Neural progenitor cell (in vitro differentiated cells): ENCODE measurements at regions not wholly inside any gene's neighbourhood (a gene's known extent, or its start where the extent isn't known, plus 50 kb on each side); places are given as distances from the start of the nearest gene placed in this dataset.

Source experiments
- DNase-seq: peaks from one replicate; pipeline ENCODE4 v3.0.0-alpha.2; 2016; ENCODE audit warnings: low spot score
- H2AFZ ChIP-seq: fragments of 200-600 bp; sonication (generic); replicated peaks from 2 replicates; pipeline ENCODE4 v1.6.1; 2016; ENCODE audit warnings: antibody characterized with exemption
- H3F3A ChIP-seq: fragments of 200-600 bp; sonication (generic); 2 replicates; pipeline ENCODE4 v1.6.1; 2016; ENCODE audit warnings: antibody characterized with exemption, low read depth
- H3K27ac ChIP-seq: fragments of 200-600 bp; sonication (generic); 2 replicates; pipeline ENCODE4 v1.5.1; 2016; ENCODE audit warnings: mild to moderate bottlenecking
- H3K27me3 ChIP-seq: fragments of 200-600 bp; sonication (generic); 2 replicates; pipeline ENCODE4 v1.6.1; 2016; ENCODE audit warnings: mild to moderate bottlenecking, moderate library complexity
- H3K36me3 ChIP-seq: fragments of 200-600 bp; sonication (generic); 2 replicates; pipeline ENCODE4 v1.5.1; 2016
- H3K4me1 ChIP-seq: fragments of 200-600 bp; sonication (generic); 2 replicates; pipeline ENCODE4 v1.6.1; 2016; ENCODE audit warnings: mixed run types
- H3K4me2 ChIP-seq: fragments of 200-600 bp; sonication (generic); 2 replicates; pipeline ENCODE4 v1.6.1; 2016
- H3K4me3 ChIP-seq: fragments of 200-600 bp; sonication (generic); 2 replicates; pipeline ENCODE4 v1.5.1; 2016
- H3K79me2 ChIP-seq: fragments of 200-600 bp; sonication (generic); 2 replicates; pipeline ENCODE4 v1.6.1; 2016; ENCODE audit warnings: low read depth
- H3K9ac ChIP-seq: fragments of 200-600 bp; sonication (generic); 2 replicates; pipeline ENCODE4 v1.6.1; 2016
- H3K9me3 ChIP-seq: fragments of 200-600 bp; sonication (generic); 2 replicates; pipeline ENCODE4 v1.5.1; 2016; ENCODE audit warnings: low read depth
- H4K20me1 ChIP-seq: fragments of 200-600 bp; sonication (generic); 2 replicates; pipeline ENCODE4 v1.6.1; 2016; ENCODE audit warnings: low read depth
- H3K27ac Mint-ChIP-seq: 3 replicates; pipeline ENCODE4 v1.8.0; 2021; ENCODE audit warnings: mixed read lengths
- H3K27me3 Mint-ChIP-seq: 2 replicates; pipeline ENCODE4 v1.8.0; 2022; ENCODE audit warnings: low read depth, mild to moderate bottlenecking, inconsistent platforms, moderate library complexity, mixed read lengths; ENCODE audit not compliant: insufficient read depth
- H3K36me3 Mint-ChIP-seq: 3 replicates; pipeline ENCODE4 v1.8.0; 2021; ENCODE audit warnings: mixed read lengths
- H3K4me1 Mint-ChIP-seq: 3 replicates; pipeline ENCODE4 v1.8.0; 2021; ENCODE audit warnings: mixed read lengths
- H3K4me3 Mint-ChIP-seq: 3 replicates; pipeline ENCODE4 v1.8.0; 2021; ENCODE audit warnings: mild to moderate bottlenecking, moderate library complexity, mixed read lengths
- H3K9me3 Mint-ChIP-seq: 3 replicates; pipeline ENCODE4 v1.8.0; 2020; ENCODE audit warnings: mixed read lengths
- CTCF ChIP-seq: fragments of 200-600 bp; sonication (generic); IDR thresholded peaks from 2 replicates; pipeline ENCODE4 v1.5.1; 2017; ENCODE audit warnings: antibody characterized with exemption, mild to moderate bottlenecking
- EZH2 ChIP-seq: fragments of 200-600 bp; sonication (generic); IDR thresholded peaks from 2 replicates; pipeline ENCODE4 v1.6.1; 2017; ENCODE audit warnings: antibody characterized with exemption, mild to moderate bottlenecking, moderate library complexity
- EZH2phosphoT487 ChIP-seq: fragments of 200-600 bp; sonication (generic); IDR thresholded peaks from 2 replicates; pipeline ENCODE4 v1.6.1; 2017; ENCODE audit warnings: antibody characterized with exemption

- H3K27ac ChIP-seq: no peak overlapping the region
- H2AFZ ChIP-seq: no peak overlapping the region
- no peaks in the 10 kb centered on the region for H4K20me1 ChIP-seq
- H3K27me3 Mint-ChIP-seq: no peaks in the 10 kb centered on the region
- no peaks in the 10 kb centered on the region for H3K4me1 ChIP-seq
- no peaks in the 10 kb centered on the region for H3K9me3 ChIP-seq
- peaks cover 4% of the 10 kb centered on the region for H3K4me1 Mint-ChIP-seq
- H3K4me3 ChIP-seq: no peak overlapping the region
- H3K36me3 Mint-ChIP-seq: no peaks in the 10 kb centered on the region
- H3F3A ChIP-seq: no peaks in the 10 kb centered on the region
- no peaks in the 10 kb centered on the region for H3K36me3 ChIP-seq
- no peaks in the 10 kb centered on the region for H3K9me3 Mint-ChIP-seq
- no peak for DNase-seq
- H3K79me2 ChIP-seq: no peaks in the 10 kb centered on the region
- TF ChIP-seq CTCF (no peak), EZH2 (no peak), EZH2phosphoT487 (no peak)
- no peaks in the 10 kb centered on the region for H3K27me3 ChIP-seq
- no peak overlapping the region for H3K4me3 Mint-ChIP-seq
- H3K9ac ChIP-seq: no peak overlapping the region
- no peak overlapping the region for H3K4me2 ChIP-seq
- H3K27ac Mint-ChIP-seq: no peak overlapping the region
Observed at GRCh38 chr6:86848986-86849385, 88.3 kb upstream of the HTR1E start.

- H3K79me2 ChIP-seq: no peaks in the 10 kb centered on the region
- H3K27ac ChIP-seq: no peak overlapping the region
- DNase-seq: no peak
- H3K9me3 ChIP-seq: no peaks in the 10 kb centered on the region
- H3K27me3 Mint-ChIP-seq: peaks cover 3% of the 10 kb centered on the region
- no peaks in the 10 kb centered on the region for H3K36me3 ChIP-seq
- no peak for TF ChIP-seq CTCF
- no peak for TF ChIP-seq EZH2
- TF ChIP-seq EZH2phosphoT487: no peak
- no peaks in the 10 kb centered on the region for H3K27me3 ChIP-seq
- no peaks in the 10 kb centered on the region for H4K20me1 ChIP-seq
- no peaks in the 10 kb centered on the region for H3K4me1 ChIP-seq
- H3F3A ChIP-seq: no peaks in the 10 kb centered on the region
- H2AFZ ChIP-seq: no peak overlapping the region
- no peaks in the 10 kb centered on the region for H3K36me3 Mint-ChIP-seq
- H3K9ac ChIP-seq: no peak overlapping the region
- no peaks in the 10 kb centered on the region for H3K4me1 Mint-ChIP-seq
- H3K4me2 ChIP-seq: no peak overlapping the region
- H3K4me3 Mint-ChIP-seq: no peak overlapping the region
- H3K27ac Mint-ChIP-seq: no peak overlapping the region
- no peaks in the 10 kb centered on the region for H3K9me3 Mint-ChIP-seq
- H3K4me3 ChIP-seq: no peak overlapping the region
Observed at GRCh38 chr6:86832686-86833085, 104.6 kb upstream of the HTR1E start.

GRCh38 chr6:86825436-86825835, 111.9 kb upstream of the HTR1E start:
- TF ChIP-seq EZH2 (no peak), CTCF (no peak), EZH2phosphoT487 (no peak)
- no peaks in the 10 kb centered on the region for H3K9me3 ChIP-seq
- H3K4me2 ChIP-seq: no peak overlapping the region
- H3K36me3 Mint-ChIP-seq: no peaks in the 10 kb centered on the region
- no peaks in the 10 kb centered on the region for H3K79me2 ChIP-seq
- no peak overlapping the region for H3K27ac Mint-ChIP-seq
- H2AFZ ChIP-seq: no peak overlapping the region
- no peak overlapping the region for H3K27ac ChIP-seq
- no peak overlapping the region for H3K9ac ChIP-seq
- no peaks in the 10 kb centered on the region for H3F3A ChIP-seq
- H4K20me1 ChIP-seq: no peaks in the 10 kb centered on the region
- H3K27me3 Mint-ChIP-seq: no peaks in the 10 kb centered on the region
- H3K4me3 Mint-ChIP-seq: no peak overlapping the region
- no peaks in the 10 kb centered on the region for H3K4me1 Mint-ChIP-seq
- H3K4me3 ChIP-seq: no peak overlapping the region
- no peaks in the 10 kb centered on the region for H3K4me1 ChIP-seq
- no peak for DNase-seq
- no peaks in the 10 kb centered on the region for H3K27me3 ChIP-seq
- H3K9me3 Mint-ChIP-seq: no peaks in the 10 kb centered on the region
- H3K36me3 ChIP-seq: no peaks in the 10 kb centered on the region

GRCh38 chr6:86822747-86823146, 114.6 kb upstream of the HTR1E start:
- Histone ChIP-seq H3K4me1 (no peaks in the 10 kb centered on the region), H3K36me3 (no peaks in the 10 kb centered on the region), H3K27ac (no peak overlapping the region), H3K4me3 (no peak overlapping the region), H3K27me3 (no peaks in the 10 kb centered on the region), H4K20me1 (no peaks in the 10 kb centered on the region), H3K4me2 (no peak overlapping the region), H3K9me3 (no peaks in the 10 kb centered on the region), H3F3A (no peaks in the 10 kb centered on the region), H3K79me2 (no peaks in the 10 kb centered on the region), H2AFZ (no peak overlapping the region), H3K9ac (no peak overlapping the region)
- Mint-ChIP-seq H3K4me1 (no peaks in the 10 kb centered on the region), H3K36me3 (no peaks in the 10 kb centered on the region), H3K4me3 (no peak overlapping the region), H3K27me3 (peaks cover 2% of the 10 kb centered on the region), H3K9me3 (no peaks in the 10 kb centered on the region), H3K27ac (no peak overlapping the region)
- DNase-seq: no peak
- TF ChIP-seq CTCF: no peak
- no peak for TF ChIP-seq EZH2phosphoT487
- TF ChIP-seq EZH2: no peak
